IPS-15b (cell line): ENCODE measurements at regions not wholly inside any gene's neighbourhood (a gene's known extent, or its start where the extent isn't known, plus 50 kb on each side); places are given as distances from the start of the nearest gene placed in this dataset.
"Not testable (repeated sequence)": the region's sequence is repeated elsewhere in the genome, so short reads cannot be mapped to it uniquely, and the experiment has no call there.

Source experiments
- H3K27me3 ChIP-seq: one replicate; pipeline ENCODE4 v1.6.1; 2013; ENCODE audit warnings: low read length; ENCODE audit not compliant: control insufficient read depth, insufficient read depth
- H3K36me3 ChIP-seq: one replicate; pipeline ENCODE4 v1.6.1; 2013; ENCODE audit warnings: low read length; ENCODE audit not compliant: control insufficient read depth, insufficient read depth
- H3K4me1 ChIP-seq: one replicate; pipeline ENCODE4 v1.6.1; 2013; ENCODE audit warnings: mild to moderate bottlenecking, low read length; ENCODE audit not compliant: control insufficient read depth, insufficient read depth
- H3K4me3 ChIP-seq: one replicate; pipeline ENCODE4 v1.5.1; 2013; ENCODE audit warnings: low read depth, low read length
- H3K9ac ChIP-seq: one replicate; pipeline ENCODE4 v1.6.1; 2013; ENCODE audit warnings: low read depth, mild to moderate bottlenecking, low read length
- H3K9me3 ChIP-seq: one replicate; pipeline ENCODE4 v1.6.1; 2013; ENCODE audit warnings: mild to moderate bottlenecking, low read length; ENCODE audit not compliant: control insufficient read depth, insufficient read depth

- Histone ChIP-seq H3K9ac (no peak overlapping the region), H3K4me1 (no peaks in the 10 kb centered on the region), H3K36me3 (no peaks in the 10 kb centered on the region), H3K27me3 (no peaks in the 10 kb centered on the region), H3K4me3 (no peak overlapping the region), H3K9me3 (no peaks in the 10 kb centered on the region)
Observed at GRCh38 chr21:15978215-15978738, 248.5 kb downstream of the USP25 start.

GRCh38 chr21:15979493-15979892, 249.7 kb downstream of the USP25 start:
- H3K9me3 ChIP-seq, H3K4me3 ChIP-seq, H3K4me1 ChIP-seq, H3K27me3 ChIP-seq, H3K9ac ChIP-seq, H3K36me3 ChIP-seq: not testable (repeated sequence)

DNA sequence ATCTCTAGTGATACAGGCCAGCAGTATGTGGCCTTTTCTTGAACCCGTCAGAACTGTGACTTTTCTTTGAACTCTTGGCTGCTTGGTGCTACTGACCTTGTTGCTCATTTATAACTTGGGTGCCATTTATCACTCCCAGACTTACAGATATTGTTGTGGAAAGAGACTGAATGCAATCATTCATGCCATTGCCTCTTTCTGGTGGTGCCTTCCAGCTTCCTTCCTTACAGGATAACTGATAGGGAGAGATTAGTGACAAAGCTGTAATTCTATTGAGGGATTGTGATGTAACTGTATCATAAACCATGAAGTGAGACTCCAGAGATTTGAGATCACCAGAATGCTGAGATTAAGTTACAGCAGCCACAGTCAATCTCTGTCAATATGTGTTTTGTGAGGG, 256.5 kb downstream of the USP25 start:
- Histone ChIP-seq H3K4me1 (no peaks in the 10 kb centered on the region), H3K4me3 (no peak overlapping the region), H3K36me3 (no peaks in the 10 kb centered on the region), H3K27me3 (no peaks in the 10 kb centered on the region), H3K9me3 (no peaks in the 10 kb centered on the region), H3K9ac (no peak overlapping the region)

GRCh38 chr21:15992171-15992570, 262.4 kb downstream of the USP25 start:
- Histone ChIP-seq H3K9ac (no peak overlapping the region), H3K27me3 (no peaks in the 10 kb centered on the region), H3K36me3 (no peaks in the 10 kb centered on the region), H3K9me3 (no peaks in the 10 kb centered on the region), H3K4me1 (no peaks in the 10 kb centered on the region), H3K4me3 (no peak overlapping the region)

DNA sequence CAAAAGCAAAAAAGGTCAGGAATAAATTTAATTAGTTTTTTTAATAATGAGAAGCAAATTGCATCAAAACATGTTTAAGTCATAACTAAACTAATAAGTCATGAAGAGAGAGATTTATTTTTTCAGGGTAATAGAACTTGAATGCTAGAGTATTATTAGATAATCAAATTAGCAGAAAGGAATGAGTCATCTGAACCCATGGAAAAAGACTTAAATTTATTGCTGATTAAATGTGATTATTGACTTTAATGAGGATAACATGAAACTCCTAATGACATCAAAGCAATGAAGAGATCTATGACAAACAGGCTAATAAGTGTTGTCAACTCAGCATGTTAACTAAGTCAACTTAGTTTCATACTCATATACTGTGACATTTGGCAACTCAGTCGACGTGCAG, 264.2 kb downstream of the USP25 start:
- no peaks in the 10 kb centered on the region for H3K27me3 ChIP-seq
- H3K4me3 ChIP-seq: no peak overlapping the region
- no peaks in the 10 kb centered on the region for H3K4me1 ChIP-seq
- H3K36me3 ChIP-seq: no peaks in the 10 kb centered on the region
- no peaks in the 10 kb centered on the region for H3K9me3 ChIP-seq
- H3K9ac ChIP-seq: no peak overlapping the region

DNA sequence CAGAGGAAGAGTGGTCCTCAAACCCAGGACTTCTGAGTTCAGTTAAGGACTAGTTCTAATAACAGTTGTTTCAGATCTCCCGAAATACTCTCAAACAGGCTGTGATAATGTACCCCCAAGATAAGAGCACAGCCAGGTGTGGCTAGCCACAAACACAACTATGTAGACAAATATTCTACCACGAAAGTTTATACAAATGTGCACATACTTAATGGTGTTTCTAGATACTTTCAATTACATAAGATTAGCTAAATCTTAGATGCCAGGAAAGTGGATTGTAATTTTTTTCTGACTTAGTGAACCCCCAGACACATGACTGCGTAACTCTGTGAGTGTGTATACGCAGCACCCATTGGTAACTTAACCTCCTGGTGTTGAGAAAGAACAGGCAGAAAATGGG, 270.0 kb downstream of the USP25 start:
- Histone ChIP-seq H3K4me3 (no peak overlapping the region), H3K27me3 (no peaks in the 10 kb centered on the region), H3K9me3 (no peaks in the 10 kb centered on the region), H3K4me1 (no peaks in the 10 kb centered on the region), H3K36me3 (no peaks in the 10 kb centered on the region), H3K9ac (no peak overlapping the region)

- H3K27me3 ChIP-seq: no peaks in the 10 kb centered on the region
- H3K9me3 ChIP-seq: no peaks in the 10 kb centered on the region
- no peak overlapping the region for H3K9ac ChIP-seq
- H3K36me3 ChIP-seq: no peaks in the 10 kb centered on the region
- no peaks in the 10 kb centered on the region for H3K4me1 ChIP-seq
- H3K4me3 ChIP-seq: no peak overlapping the region
Observed at GRCh38 chr21:16002874-16003466, 273.2 kb downstream of the USP25 start.

- Histone ChIP-seq H3K4me1 (no peaks in the 10 kb centered on the region), H3K9ac (no peak overlapping the region), H3K27me3 (no peaks in the 10 kb centered on the region), H3K36me3 (no peaks in the 10 kb centered on the region), H3K9me3 (no peaks in the 10 kb centered on the region), H3K4me3 (no peak overlapping the region)
Observed at GRCh38 chr21:16004086-16004485, 274.3 kb downstream of the USP25 start.

DNA sequence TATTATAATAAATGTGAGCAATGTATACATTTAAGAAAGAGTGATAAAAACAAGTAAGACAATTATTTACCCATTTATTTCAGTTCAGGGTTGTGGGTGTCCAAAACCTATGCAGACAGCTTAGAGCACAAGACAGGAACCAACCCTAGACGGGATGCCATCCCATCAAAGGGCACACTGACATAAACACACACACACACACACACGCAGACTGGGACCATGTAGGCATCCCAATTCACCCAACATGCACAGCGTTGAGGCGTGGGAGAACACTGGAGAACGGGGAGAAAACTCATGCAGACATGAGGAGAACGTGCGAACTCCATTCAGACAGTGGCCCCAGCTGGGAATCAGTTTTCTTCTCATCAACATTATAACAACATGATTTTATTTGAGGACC, 274.7 kb downstream of the USP25 start:
- Histone ChIP-seq H3K36me3 (no peaks in the 10 kb centered on the region), H3K4me3 (no peak overlapping the region), H3K4me1 (no peaks in the 10 kb centered on the region), H3K9me3 (no peaks in the 10 kb centered on the region), H3K9ac (no peak overlapping the region), H3K27me3 (no peaks in the 10 kb centered on the region)

- Histone ChIP-seq H3K27me3 (no peaks in the 10 kb centered on the region), H3K9me3 (no peaks in the 10 kb centered on the region), H3K9ac (no peak overlapping the region), H3K4me1 (no peaks in the 10 kb centered on the region), H3K36me3 (no peaks in the 10 kb centered on the region), H3K4me3 (no peak overlapping the region)
Observed at GRCh38 chr21:16005996-16006395, 276.2 kb downstream of the USP25 start.

DNA sequence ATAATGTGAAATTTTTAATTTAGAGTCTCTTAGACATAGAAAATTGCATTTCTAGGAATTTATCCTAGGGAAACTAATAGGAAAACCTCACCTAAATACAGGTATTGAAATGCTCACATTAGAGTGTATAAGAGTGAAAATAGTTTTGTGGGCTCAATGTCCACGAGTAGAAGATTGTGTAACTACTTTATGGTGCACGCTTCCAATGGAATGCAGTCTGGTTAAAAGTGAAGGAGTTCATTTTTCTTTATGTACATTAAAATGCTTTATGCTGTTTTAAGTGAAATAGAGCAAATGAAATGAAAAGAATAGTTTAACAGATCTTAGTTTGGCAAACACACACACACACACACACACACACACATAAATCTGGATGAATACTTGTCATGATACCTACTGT, 278.2 kb downstream of the USP25 start:
- no peaks in the 10 kb centered on the region for H3K4me1 ChIP-seq
- H3K4me3 ChIP-seq: no peak overlapping the region
- no peaks in the 10 kb centered on the region for H3K27me3 ChIP-seq
- H3K9me3 ChIP-seq: no peaks in the 10 kb centered on the region
- no peak overlapping the region for H3K9ac ChIP-seq
- no peaks in the 10 kb centered on the region for H3K36me3 ChIP-seq

- no peak overlapping the region for H3K4me3 ChIP-seq
- H3K36me3 ChIP-seq: no peaks in the 10 kb centered on the region
- no peaks in the 10 kb centered on the region for H3K9me3 ChIP-seq
- no peaks in the 10 kb centered on the region for H3K4me1 ChIP-seq
- H3K27me3 ChIP-seq: no peaks in the 10 kb centered on the region
- no peak overlapping the region for H3K9ac ChIP-seq
Observed at GRCh38 chr21:16011719-16012118, 281.9 kb downstream of the USP25 start.
